Natural killer cell (primary cell): ENCODE measurements at regions not wholly inside any gene's neighbourhood (a gene's known extent, or its start where the extent isn't known, plus 50 kb on each side); places are given as distances from the start of the nearest gene placed in this dataset.

Experiments used
- ATAC-seq, 3 donors: fragments of 150-1000 bp in 2 of 3; fragments of 200-7000 bp in 1 of 3; cut with Tn5 transposase; 1 replicate in 1 of 3; 2 replicates in 2 of 3; pipeline ENCODE4 v1.10.0; 2021; ENCODE audit warnings: mild to moderate bottlenecking in 2 of 3, moderate library complexity in 2 of 3
- DNase-seq, 2 donors: peaks; one replicate each; pipeline versions ENCODE4 v3.0.0 to v3.0.0-alpha.2; 2013 to 2021; ENCODE audit warnings: mixed read lengths in 1 of 2
- H3K27ac ChIP-seq: one replicate; pipeline ENCODE4 v1.5.1; 2013; ENCODE audit warnings: mild to moderate bottlenecking, low read length
- H3K27me3 ChIP-seq: one replicate; pipeline ENCODE4 v1.6.1; 2013; ENCODE audit warnings: low read length; ENCODE audit not compliant: control insufficient read depth, insufficient read depth
- H3K36me3 ChIP-seq: one replicate; pipeline ENCODE4 v1.6.1; 2013; ENCODE audit warnings: low read length; ENCODE audit not compliant: control insufficient read depth, insufficient read depth
- H3K4me1 ChIP-seq: one replicate; pipeline ENCODE4 v1.6.1; 2013; ENCODE audit warnings: low read length; ENCODE audit not compliant: control insufficient read depth, insufficient read depth
- H3K4me3 ChIP-seq: one replicate; pipeline ENCODE4 v1.5.1; 2013; ENCODE audit warnings: low read length
- H3K9me3 ChIP-seq: one replicate; pipeline ENCODE4 v1.6.1; 2013; ENCODE audit warnings: low read length; ENCODE audit not compliant: control insufficient read depth, insufficient read depth
- H3K27ac Mint-ChIP-seq, 2 donors: one replicate each; pipeline ENCODE4 v1.8.0; 2022; ENCODE audit warnings: mild to moderate bottlenecking in 2 of 2, mixed read lengths in 2 of 2, moderate library complexity in 1 of 2
- H3K27me3 Mint-ChIP-seq, 2 donors: one replicate each; pipeline ENCODE4 v1.8.0; 2022; ENCODE audit warnings: low read depth in 2 of 2, mixed read lengths in 2 of 2
- H3K36me3 Mint-ChIP-seq: one replicate; pipeline ENCODE4 v1.8.0; 2022; ENCODE audit warnings: mixed read lengths
- H3K4me1 Mint-ChIP-seq, 2 donors: one replicate each; pipeline ENCODE4 v1.8.0; 2022; ENCODE audit warnings: mixed read lengths in 2 of 2
- H3K4me3 Mint-ChIP-seq: one replicate; pipeline ENCODE4 v1.8.0; 2022; ENCODE audit warnings: mild to moderate bottlenecking, moderate library complexity, mixed read lengths
- H3K9me3 Mint-ChIP-seq, 2 donors: one replicate each; pipeline ENCODE4 v1.8.0; 2022; ENCODE audit warnings: mixed read lengths in 2 of 2
- CTCF ChIP-seq: fragments of 200-600 bp; IDR thresholded peaks from one replicate; pipeline ENCODE4 v1.8.0; 2022; ENCODE audit warnings: antibody characterized with exemption
- WGBS: methylation state at CpG from one replicate; pipeline ENCODE4 v1.1.7; 2013; ENCODE audit warnings: missing lambda C conversion rate; ENCODE audit not compliant: insufficient coverage; 5-methylcytosine and 5-hydroxymethylcytosine counted together
- intact Hi-C: fragments of 100-400 bp; cut with micrococcal nuclease; formaldehyde crosslinking; loops from one replicate; pipeline ENCODE4 v1.14.2; 2022

- Histone ChIP-seq H3K36me3 (no peaks in the 10 kb centered on the region), H3K4me1 (no peaks in the 10 kb centered on the region), H3K27ac (no peak overlapping the region), H3K9me3 (no peaks in the 10 kb centered on the region), H3K27me3 (no peaks in the 10 kb centered on the region), H3K4me3 (no peak overlapping the region)
- Mint-ChIP-seq H3K4me1 (no peaks in the 10 kb centered on the region), H3K27ac (no peak overlapping the region), H3K27me3 (peaks cover 9 to 11% of the 10 kb centered on the region in 2 donors), H3K9me3 (no peaks in the 10 kb centered on the region), H3K36me3 (no peaks in the 10 kb centered on the region), H3K4me3 (no peak overlapping the region)
- no peak for TF ChIP-seq CTCF
- WGBS = 71% methylated on average over 4 of the region's 4 CpGs
- intact Hi-C loops = no loop called here
- no peak for ATAC-seq
- no peak for DNase-seq
Measured at GRCh38 chr20:40578961-40579360, 110.1 kb downstream of the MAFB start.

GRCh38 chr20:40575851-40576250 is 113.2 kb downstream of the MAFB start:
- Mint-ChIP-seq H3K27me3 (peaks cover 2 to 9% of the 10 kb centered on the region in 2 donors), H3K27ac (no peak overlapping the region), H3K9me3 (no peaks in the 10 kb centered on the region), H3K4me1 (no peaks in the 10 kb centered on the region), H3K4me3 (no peak overlapping the region), H3K36me3 (no peaks in the 10 kb centered on the region)
- intact Hi-C loops = no loop called here
- Histone ChIP-seq H3K9me3 (no peaks in the 10 kb centered on the region), H3K27me3 (no peaks in the 10 kb centered on the region), H3K4me1 (no peaks in the 10 kb centered on the region), H3K36me3 (no peaks in the 10 kb centered on the region), H3K4me3 (no peak overlapping the region), H3K27ac (no peak overlapping the region)
- 2% methylated on average over 4 of the region's 4 CpGs for WGBS
- ATAC-seq (no peak), DNase-seq (no peak)
- TF ChIP-seq CTCF = no peak

- DNase-seq (no peak), ATAC-seq (no peak)
- Histone ChIP-seq H3K4me1 (no peaks in the 10 kb centered on the region), H3K27ac (no peak overlapping the region), H3K4me3 (no peak overlapping the region), H3K36me3 (no peaks in the 10 kb centered on the region), H3K9me3 (no peaks in the 10 kb centered on the region), H3K27me3 (no peaks in the 10 kb centered on the region)
- TF ChIP-seq CTCF = no peak
- Mint-ChIP-seq H3K27me3 (peaks cover 0 to 3% of the 10 kb centered on the region in 2 donors), H3K4me1 (no peaks in the 10 kb centered on the region), H3K9me3 (no peaks in the 10 kb centered on the region), H3K36me3 (no peaks in the 10 kb centered on the region), H3K4me3 (no peak overlapping the region), H3K27ac (no peak overlapping the region)
- intact Hi-C loops = no loop called here
- WGBS = 83% methylated on average over 1 of the region's 1 CpG
Measured at GRCh38 chr20:40572251-40572650, 116.8 kb downstream of the MAFB start.

GRCh38 chr20:40571639-40572038 is 117.4 kb downstream of the MAFB start:
- 27% methylated on average over 1 of the region's 1 CpG for WGBS
- ATAC-seq = no peak
- DNase-seq = no peak
- Histone ChIP-seq H3K4me1 (no peaks in the 10 kb centered on the region), H3K4me3 (no peak overlapping the region), H3K27me3 (no peaks in the 10 kb centered on the region), H3K9me3 (no peaks in the 10 kb centered on the region), H3K27ac (no peak overlapping the region), H3K36me3 (no peaks in the 10 kb centered on the region)
- H3K4me3 Mint-ChIP-seq = no peak overlapping the region
- H3K4me1 Mint-ChIP-seq = no peaks in the 10 kb centered on the region
- peaks cover 0 to 6% of the 10 kb centered on the region in 2 donors for H3K27me3 Mint-ChIP-seq
- no peak for TF ChIP-seq CTCF
- H3K27ac Mint-ChIP-seq = no peak overlapping the region
- intact Hi-C loops = no loop called here
- no peaks in the 10 kb centered on the region for H3K36me3 Mint-ChIP-seq
- no peaks in the 10 kb centered on the region for H3K9me3 Mint-ChIP-seq
